Activated CD8-positive, alpha-beta memory T cell treated with anti-CD3 and anti-CD28 coated beads for 36 hours (primary cell): ENCODE measurements at regions not wholly inside any gene's neighbourhood (a gene's known extent, or its start where the extent isn't known, plus 50 kb on each side); places are given as distances from the start of the nearest gene placed in this dataset.
"Not testable (repeated sequence)": the region's sequence is repeated elsewhere in the genome, so short reads cannot be mapped to it uniquely, and the experiment has no call there.

Experiments used
- CTCF ChIA-PET: fragments of 350-600 bp; sonication (Branson Sonifier 250); formaldehyde crosslinking; loops from one replicate; lab custom pipeline; 2021; ENCODE audit warnings: antibody characterized with exemption; lab: Charles Lee
- POLR2A ChIA-PET: fragments of 350-600 bp; sonication (Branson Sonifier 250); formaldehyde crosslinking; loops from one replicate; lab custom pipeline; 2021; ENCODE audit warnings: antibody characterized with exemption; lab: Charles Lee

DNA sequence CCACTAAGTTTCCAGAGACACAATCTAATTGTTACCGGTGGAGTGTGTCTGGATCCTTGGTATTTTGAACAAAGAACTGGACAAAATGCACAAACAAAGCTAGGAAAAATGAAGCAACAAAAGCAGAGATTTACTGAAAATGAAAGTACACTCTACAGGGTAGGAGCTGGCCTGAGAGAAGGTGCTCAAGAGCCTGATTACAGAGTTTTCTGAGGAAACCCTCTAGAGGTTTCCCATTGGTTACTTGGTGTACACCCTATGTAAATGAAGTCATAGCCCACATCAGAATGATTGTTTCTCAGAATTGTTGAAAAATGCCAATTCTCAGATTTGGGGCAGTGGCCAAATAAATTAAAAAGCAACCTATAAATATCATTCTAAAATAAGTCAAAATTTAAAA, 436.4 kb downstream of the KCNJ18 start:
- POLR2A ChIA-PET, result no interaction called here
- CTCF ChIA-PET, result no interaction called here

DNA sequence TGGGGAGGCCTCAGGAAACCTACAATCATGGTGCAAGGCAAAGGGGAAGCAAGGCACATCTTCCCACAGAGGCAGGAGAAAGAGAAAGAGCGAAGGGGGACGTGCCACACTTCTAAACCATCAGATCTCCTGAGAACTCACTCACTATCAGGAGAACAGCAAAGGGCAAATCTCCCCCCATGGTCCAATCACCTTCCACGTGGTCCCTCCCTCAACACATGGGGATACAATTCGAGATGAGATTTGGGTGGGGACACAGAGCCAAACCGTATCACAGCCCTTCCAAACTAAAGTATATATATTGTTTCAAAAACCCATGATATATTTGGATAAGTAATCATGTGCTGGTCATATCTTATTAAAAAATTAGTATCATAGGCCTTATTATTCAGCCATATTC, 437.6 kb downstream of the KCNJ18 start:
- POLR2A ChIA-PET, CTCF ChIA-PET: not testable (repeated sequence)

DNA sequence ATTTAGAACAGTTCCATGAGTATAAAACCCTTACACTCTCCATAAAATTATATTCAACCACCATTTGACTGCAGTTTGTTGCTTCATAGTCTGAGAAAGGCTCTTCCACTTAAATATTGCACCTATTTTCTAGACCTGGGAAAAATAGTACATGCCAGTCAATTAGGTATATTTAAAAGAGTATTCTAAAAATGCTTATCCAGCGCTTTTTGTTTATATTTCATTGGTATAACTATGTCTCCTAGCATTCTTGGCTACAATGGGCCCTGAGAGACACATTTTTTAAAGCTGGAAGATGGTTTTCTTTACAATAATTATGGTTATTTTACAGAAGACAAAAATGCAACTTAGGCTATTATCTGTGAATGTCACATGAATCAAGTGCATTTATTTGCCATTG, 439.4 kb downstream of the KCNJ18 start:
- ChIA-PET CTCF (no interaction called here), POLR2A (no interaction called here)

DNA sequence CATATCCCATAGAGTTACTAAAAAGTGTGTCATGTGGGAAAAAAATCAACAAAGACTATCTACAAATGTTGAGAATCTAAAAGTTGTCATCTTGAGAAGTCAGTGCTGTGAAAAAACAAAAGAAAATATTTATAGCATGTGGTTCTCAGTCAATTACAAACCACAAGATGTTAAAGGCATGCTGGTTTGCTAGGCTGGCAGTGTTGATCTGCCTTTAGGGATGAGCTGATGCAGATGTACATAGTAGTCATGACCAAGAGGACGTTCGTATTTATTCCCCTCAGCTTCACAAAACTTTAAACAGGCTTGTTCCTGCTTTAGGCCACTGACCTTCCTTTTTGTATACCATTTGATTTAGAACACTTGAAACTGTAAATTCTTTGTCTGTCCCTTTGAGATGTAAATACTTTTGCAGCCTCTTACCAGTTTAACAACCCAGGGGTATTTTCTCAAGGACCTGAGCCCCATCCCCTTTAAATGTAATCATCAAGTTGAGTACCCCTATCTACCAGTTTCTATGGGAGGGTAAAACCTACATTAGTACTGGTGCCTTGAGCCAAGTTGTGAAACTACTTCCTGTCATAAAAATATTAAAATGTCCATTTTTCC, 446.6 kb downstream of the KCNJ18 start:
- POLR2A ChIA-PET, result no interaction called here
- CTCF ChIA-PET, result no interaction called here

DNA sequence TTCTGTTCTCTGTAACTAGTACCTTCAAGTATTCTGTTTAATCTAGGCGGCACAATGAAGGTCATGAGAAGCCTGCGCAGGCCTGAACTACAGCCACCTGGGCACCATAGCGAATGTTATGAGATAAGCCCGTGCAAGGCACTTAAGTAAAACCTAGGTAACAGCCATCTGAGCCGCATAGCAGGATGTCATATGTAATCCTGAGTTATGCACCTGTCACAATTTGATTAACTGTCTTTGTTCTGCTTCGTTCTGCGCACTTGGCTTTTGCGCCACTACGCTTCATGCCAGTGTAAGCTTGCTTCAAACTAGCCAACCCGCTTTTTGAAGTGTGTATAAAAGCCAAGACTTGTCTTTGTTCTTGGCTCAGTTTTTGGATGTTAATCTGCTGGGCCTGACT, 449.8 kb downstream of the KCNJ18 start:
- POLR2A ChIA-PET, result no interaction called here

DNA sequence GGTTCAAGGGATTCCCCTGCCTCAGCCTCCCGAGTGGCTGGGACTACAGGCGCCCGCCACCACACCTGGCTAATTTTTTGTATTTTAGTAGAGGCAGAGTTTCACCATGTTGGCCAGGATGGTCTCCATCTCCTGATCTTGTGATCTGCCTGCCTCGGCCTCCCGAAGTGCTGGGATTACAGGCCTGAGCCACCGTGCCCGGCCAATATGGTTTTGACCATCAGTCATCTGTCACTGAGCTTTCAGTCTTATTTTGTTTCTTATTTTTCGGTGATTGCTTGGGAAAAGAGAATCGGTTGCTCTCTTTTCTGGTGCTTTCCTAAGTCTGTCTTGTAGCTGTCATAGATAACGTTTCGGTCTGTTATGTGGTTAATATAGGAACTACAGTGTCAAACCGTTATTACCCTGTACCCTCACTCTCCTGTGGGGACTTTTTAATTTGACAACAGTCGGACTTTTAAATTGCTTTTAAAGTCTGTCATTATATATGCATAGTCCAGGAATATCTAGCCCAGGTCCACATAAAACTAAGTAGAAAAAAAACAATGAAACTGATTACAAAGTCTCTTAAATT, 453.4 kb downstream of the KCNJ18 start:
- CTCF ChIA-PET, result interaction anchor here (0.6 kb wide), 1 partner anchor 203 kb away, joined by 3 read pairs; no protein-coding TSS in a partner anchor
- POLR2A ChIA-PET, result no interaction called here

More for the DNA sequence above, 449.8 kb downstream of the KCNJ18 start:
- CTCF ChIA-PET, result no interaction called here

DNA sequence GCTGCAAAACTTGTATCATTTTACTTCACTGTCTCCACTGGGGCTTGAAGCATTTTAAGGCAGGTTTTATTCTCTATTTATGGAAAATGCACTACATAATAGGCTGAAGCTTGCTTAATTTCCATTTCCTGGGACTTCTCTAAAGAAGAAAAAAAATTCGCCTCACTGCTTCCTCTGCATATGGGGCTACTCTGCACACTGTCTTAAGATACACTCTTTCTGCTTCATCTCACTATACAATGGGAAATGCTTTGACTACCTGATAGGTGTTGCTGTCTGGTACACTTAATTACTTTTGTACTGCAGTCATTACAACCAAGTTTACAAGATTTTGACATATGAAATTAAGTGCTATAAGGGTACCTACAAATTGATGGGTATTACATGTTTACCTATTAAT, 466.0 kb downstream of the KCNJ18 start:
- ChIA-PET POLR2A (no interaction called here), CTCF (no interaction called here)

DNA sequence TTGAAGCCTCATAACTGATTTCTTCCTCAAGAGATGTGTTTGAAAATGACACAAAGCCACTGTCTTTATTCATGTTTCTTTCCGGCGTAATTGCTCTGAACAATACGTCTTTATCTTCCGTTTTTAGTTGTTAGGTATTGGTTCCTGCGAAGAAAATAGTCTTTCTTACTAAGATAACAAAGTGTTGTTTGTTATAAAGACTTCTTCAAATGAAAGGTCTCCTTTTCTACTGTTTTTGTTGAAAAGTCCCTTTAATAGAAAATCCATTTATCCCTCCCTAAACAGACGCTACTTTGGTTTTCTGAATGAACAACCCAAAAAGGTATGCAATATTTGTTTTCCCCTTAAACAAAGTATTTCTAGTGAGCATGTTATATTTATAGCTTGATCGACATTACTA, 469.1 kb downstream of the KCNJ18 start:
- ChIA-PET CTCF (no interaction called here), POLR2A (no interaction called here)

DNA sequence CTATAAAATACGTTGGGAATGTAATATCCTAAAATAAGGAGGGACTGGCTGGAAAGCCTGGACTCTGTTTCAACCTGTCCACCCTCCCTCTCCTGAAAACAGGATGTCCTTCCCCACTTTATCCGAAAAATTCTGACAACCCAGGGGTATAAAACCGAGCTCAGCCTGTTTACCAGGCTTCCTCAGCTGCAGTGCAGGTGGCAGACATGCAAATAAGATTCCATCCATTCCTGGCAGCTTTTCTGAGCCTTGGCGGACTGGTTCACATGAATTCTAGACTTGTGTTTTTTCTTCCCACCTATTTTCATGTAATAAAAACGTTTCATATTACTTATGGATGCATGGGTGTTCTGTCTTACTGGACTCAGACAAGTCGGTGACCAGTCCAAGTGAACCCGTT, 479.3 kb downstream of the KCNJ18 start:
- POLR2A ChIA-PET, result no interaction called here
- CTCF ChIA-PET, result no interaction called here

DNA sequence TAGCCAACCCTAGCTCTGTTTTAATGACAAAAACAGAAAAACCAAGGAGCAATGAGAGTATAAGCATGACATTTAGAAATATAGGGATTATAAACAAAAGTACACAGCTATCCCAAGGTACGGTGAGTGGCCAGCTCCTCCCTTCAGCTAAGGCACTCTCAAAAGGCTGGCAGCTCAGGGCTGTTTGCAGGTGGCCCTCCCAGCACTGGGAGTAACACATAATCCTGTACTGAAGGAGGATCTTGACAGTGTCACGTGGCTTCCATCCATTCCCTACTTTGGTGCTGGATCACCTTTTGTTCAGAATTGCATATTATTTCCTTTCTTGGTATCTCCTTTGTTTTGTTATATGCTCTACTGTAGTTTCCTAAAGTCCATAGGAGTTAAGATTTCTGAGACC, 500.8 kb downstream of the KCNJ18 start:
- POLR2A ChIA-PET, result no interaction called here
- CTCF ChIA-PET, result no interaction called here

DNA sequence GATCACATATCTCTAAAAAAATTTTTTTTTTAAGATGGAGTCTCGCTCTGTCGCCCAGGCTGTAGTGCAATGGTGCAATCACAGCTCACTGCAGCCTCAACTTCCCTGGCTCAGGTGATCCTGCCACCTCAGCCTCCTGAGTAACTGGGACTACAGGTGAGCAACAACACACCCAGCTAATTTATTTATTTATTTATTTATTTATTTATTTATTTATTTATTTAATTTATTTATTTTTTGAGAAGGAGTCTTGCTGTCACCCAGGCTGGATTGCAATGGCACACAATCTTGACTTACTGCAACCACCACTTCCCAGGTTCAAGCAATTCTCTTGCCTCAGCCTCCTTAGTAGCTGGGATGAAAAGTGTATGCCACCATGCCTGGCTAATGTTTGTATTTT, 507.9 kb downstream of the KCNJ18 start:
- POLR2A ChIA-PET, CTCF ChIA-PET: not testable (repeated sequence)

DNA sequence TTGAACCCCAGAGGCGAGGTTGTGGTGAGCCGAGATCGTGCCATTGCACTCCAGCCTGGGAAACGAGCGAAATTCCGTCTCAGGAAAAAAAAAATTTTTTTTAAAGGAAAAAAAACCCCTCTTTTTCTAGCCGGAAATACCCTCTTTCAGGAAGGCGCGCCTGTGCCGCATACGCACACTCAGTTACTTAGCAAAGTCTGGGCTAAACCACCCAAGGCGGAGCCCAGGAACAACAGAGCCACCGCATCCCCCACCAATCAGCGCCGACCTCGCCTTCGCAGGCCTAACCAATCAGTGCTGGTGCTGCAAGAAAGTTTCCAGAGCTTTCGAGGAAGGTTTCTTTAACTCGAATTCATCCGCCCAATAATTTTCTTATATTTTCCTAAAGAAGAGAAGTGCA, 510.4 kb downstream of the KCNJ18 start:
- POLR2A ChIA-PET, result no interaction called here

DNA sequence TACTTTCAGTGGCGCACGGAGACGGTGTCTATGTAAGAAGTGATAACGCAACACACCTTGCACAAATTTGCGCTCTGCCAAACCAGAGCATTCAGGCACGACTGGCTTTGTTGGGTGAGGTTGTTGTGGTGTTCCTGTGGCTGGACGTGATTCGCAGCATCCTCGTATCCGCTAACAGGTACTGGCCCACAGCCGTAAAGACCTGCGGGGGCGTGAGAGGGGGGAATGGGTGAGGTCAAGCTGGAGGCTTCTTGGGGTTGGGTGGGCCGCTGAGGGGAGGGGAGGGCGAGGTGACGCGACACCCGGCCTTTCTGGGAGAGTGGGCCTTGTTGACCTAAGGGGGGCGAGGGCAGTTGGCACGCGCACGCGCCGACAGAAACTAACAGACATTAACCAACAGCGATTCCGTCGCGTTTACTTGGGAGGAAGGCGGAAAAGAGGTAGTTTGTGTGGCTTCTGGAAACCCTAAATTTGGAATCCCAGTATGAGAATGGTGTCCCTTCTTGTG, 510.9 kb downstream of the KCNJ18 start:
- CTCF ChIA-PET, result no interaction called here
- POLR2A ChIA-PET, result no interaction called here

More for the DNA sequence above, 510.4 kb downstream of the KCNJ18 start:
- CTCF ChIA-PET, result no interaction called here

DNA sequence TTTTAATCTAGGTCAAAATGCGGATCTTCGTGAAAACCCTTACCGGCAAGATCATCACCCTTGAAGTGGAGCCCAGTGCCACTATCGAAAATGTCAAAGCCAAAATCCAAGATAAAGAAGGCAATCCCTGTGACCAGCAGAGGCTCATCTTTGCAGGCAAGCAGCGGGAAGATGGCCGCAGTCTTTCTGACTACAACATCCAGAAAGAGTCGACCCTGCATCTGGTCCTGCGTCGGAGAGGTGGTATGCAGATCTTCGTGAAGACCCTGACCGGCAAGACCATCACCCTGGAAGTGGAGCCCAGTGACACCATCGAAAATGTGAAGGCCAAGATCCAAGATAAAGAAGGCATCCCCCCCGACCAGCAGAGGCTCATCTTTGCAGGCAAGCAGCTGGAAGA, 511.8 kb downstream of the KCNJ18 start:
- POLR2A ChIA-PET, CTCF ChIA-PET: not testable (repeated sequence)

DNA sequence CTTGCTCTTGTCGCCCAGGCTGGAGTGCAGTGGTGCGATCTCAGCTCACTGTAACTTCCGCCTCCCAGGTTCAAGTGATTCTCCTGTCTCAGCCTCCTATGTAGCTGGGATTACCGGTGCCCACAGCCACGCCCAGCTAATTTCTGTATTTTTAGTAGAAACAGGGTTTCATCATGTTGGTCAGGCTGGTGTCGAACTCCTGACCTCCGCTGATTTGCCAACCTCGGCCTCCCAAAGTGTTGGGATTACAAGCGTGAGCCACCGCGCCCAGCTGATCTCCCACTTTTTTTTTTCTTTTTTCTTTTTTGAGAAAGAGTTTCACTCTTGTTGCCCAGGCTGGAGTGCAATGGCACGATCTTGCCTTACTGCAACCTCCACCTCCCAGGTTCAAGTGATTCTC, 517.9 kb downstream of the KCNJ18 start:
- POLR2A ChIA-PET, CTCF ChIA-PET: not testable (repeated sequence)

DNA sequence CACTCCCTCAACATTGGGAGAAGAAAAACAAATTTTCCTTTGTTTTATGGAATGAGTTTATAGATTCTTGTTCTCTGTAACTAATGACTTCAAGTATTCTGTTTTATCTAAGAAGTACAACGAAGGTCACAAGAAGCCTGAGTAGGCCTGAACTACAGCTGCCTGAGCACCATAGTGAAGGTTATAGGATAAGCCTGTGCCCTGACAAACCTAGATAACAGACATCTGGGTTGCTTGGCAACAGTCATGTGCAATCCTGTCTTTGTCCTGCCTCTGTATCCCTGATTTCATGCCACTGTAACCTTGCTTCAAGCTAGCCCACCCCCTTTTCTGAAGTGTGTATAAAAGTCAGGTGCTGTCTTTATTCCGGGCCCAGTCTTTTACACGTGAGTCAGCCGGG, 520.8 kb downstream of the KCNJ18 start:
- POLR2A ChIA-PET, CTCF ChIA-PET: not testable (repeated sequence)

DNA sequence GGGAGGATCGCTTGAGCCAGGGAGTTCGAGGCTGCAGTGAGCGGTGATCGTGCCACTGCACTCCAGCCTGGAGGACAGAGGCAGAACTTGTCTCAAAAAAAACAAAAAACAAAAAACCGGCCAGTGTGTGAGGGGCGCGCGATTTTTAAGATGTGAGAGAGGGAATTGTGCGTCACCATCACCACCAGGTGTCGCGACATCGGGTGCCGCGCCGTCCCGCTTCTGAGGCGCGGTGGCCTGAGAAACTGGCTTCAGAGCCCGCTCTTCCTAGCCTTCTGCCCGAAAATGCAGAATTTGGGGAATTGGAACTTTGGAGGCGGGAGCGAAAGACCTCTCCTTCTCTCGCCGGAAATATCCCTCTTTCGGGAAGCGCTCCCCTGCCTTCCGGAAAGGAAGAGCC, 524.8 kb downstream of the KCNJ18 start:
- CTCF ChIA-PET, result no interaction called here
- POLR2A ChIA-PET, result no interaction called here

DNA sequence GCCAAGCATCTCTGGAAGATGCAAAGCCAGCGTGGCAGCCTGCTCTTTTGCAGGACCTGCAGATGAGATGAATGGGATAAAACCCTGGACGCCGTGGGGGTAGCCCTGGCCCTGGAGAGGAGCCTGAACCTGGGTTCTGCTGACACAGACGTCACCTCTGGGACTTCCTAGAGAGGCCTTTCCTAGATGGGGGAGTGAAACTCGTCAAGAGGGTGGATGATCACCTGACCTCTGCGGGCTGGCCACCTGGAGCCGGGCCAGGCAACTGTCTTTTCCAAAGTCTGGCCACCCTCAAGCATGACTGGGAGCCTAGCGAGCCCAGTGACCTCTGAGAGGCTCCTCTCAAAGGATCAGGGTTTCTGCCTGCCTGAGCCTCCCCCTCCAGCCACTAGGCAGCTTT, 529.0 kb downstream of the KCNJ18 start:
- ChIA-PET CTCF (no interaction called here), POLR2A (no interaction called here)

DNA sequence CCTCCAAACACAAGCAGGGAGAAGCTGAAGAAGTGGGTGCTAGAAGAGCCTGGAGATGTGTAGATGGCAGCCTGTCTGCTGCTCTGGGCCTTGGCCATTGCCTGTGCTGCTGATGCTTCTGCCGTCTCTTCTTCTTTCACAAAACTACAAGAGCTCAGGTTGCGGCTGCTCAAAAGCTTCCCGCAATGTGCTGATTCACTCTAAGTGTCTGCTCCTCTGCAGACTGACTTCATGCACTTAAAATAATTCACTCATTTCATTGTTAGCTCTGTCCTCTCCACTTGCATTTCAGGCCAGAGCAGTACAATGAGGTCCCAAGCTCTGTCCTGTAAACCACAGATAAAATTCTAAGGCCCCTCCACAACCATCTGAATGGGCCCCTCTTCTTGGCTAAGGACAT, 534.2 kb downstream of the KCNJ18 start:
- POLR2A ChIA-PET, CTCF ChIA-PET: not testable (repeated sequence)

DNA sequence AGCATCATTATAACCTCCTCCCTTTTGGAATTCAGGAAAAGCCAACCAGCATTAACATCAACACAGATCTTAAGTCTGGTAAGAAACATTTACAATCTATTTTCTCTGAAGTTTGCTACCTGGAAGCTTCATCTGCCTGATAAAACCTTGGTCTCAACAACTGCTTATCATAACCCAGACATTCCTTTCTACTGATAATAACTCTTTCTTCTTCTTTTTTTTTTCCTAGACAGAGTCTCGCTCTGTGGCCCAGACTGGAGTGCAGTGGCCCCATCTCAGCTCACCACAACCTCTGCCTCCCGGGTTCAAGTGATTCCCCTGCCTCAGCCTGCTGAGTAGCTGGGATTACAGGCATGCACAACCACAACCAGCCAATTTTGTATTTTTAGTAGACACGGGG, 534.6 kb downstream of the KCNJ18 start:
- CTCF ChIA-PET, POLR2A ChIA-PET: not testable (repeated sequence)

DNA sequence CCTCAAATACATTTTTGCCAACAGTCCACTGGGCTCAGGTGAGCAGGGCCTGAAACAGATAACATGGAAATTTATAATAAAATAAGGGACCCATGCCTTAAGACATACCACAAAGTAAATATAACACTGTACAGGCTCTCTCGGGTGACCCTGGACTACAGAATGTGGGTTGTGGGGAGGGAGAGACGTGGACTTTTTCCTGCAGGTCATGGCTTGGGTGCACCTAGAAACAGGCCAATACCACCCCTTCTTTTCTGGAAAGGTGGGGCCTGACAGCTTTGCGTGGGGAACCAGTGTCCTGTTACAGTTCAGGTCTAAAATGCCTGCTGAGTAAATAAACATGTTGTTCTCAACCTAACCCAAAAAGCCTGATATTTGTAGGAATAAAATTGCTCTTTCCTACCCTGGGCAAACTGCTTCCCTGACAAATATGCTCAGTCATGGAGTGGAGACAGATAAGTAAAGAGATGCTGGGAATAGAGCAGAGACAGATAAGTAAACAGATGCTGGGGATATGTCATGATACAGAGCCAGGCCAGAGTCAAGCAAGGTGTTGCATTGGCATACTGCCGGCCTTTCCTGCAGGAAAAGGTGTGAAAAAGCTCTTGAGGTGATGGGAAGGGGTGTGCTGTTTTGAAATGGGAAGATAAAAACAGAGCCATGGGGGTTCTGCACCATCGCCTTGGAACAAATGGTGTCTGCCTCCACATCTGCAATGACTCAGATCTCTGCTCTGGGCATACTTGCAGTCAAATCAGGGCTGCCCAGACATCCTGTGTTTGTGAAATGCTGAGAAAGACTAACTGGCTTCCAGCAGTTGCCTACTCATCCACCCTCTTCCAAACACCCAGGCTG, 535.6 kb downstream of the KCNJ18 start:
- CTCF ChIA-PET, POLR2A ChIA-PET: not testable (repeated sequence)
